ENCODE measurements at regions not wholly inside any gene's neighbourhood (a gene's known extent, or its start where the extent isn't known, plus 50 kb on each side); places are given as distances from the start of the nearest gene placed in this dataset.

GRCh38 chr12:98439981-98440581 is 75.3 kb upstream of the TMPO start:
- peak; percentile 87 for ATAC-seq

DNA sequence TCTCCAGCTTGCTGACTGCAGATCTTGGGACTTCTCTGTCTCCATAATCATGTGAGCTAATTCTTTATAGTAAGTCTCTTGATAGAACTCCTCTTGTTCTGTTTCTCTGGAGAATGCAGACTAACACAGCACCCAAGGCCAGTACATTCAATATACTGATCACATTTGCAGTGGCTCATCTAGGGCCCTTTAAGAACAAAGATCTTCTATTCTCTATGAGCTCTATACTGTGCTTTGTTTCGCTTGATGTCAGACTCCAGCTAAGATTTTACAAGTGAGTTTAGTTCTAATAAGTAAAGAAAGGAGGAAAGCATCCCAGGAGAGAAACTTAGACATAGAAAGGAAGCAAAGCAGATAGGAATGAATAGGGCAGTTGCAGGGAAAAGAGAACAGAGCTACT is 69.3 kb upstream of the TMPO start:
- no peak for ATAC-seq

GRCh38 chr12:98446682-98447081 is 68.7 kb upstream of the TMPO start:
- no peak for ATAC-seq

- no peak for ATAC-seq
These were observed 65.8 kb upstream of the TMPO start for GRCh38 chr12:98449584-98449983.

- no peak for ATAC-seq
These were observed 62.3 kb upstream of the TMPO start for GRCh38 chr12:98453070-98453469.

- no peak for ATAC-seq
These were observed 61.9 kb upstream of the TMPO start for GRCh38 chr12:98453492-98453891.

GRCh38 chr12:98456041-98456440 is 59.3 kb upstream of the TMPO start:
- no peak for ATAC-seq

DNA sequence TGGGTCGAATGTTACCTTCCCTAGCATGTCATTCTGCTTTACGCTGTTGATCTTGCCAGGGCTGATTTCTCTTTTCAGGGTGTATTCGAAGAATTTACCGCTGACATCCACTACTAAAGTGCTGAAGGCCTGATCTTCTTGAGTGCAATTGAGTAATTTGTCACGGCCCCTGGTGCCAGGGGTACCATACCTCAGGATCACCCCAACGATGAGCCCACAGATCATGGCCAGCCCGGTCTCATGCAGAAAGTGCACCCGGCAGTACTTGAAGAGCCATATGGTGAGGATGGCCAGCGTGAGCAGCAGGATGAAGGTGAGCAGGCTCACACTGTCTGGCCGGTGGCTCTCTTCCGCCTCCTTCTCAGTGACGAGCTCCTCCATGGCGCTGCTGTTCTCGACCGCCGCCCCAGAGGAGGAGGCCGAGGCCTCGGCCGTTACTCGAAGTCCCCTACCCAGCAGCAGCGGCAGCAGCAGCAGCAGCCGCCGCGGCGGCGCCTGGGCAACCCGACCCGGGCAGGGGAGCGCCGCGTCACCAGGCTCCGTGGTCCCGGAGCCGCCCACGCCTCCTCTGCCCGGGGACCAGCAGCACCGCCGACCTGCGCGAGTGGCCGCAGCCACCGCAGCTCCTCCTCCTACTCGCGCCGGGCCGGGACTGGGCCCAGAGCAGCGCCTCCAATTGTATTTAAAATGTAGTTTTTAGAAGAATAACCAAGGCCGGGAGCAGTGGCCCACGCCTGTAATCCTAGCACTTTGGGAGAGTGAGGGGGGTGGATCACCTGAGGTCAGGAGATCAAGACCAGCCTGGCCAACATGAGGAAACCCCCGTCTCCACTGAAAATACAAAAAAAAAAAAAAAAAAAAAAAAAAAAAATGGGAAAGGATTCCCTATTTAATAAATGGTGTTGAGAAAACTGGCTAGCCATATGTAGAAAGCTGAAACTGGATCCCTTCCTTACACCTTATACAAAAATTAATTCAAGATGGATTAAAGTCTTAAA is 58.5 kb upstream of the TMPO start:
- peak; percentile 48 for ATAC-seq

DNA sequence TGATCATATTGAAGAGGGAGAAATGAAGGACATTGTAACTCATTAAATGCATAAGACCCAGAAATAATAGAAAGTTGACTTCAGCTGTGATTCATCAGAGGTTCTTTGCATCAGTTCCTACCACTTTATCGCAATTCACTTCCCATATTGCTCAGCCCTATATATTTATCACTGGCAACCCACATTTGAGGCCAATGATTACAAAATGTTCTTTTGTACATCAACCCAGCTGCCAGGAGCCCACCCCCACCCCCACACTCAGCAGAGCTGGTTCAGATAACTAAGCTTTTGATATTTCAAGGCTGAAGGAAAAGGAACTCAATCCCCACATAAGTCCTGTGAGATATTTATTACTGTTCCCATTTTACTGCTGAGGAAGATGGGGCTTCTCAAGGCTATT is 51.2 kb upstream of the TMPO start:
- no peak for ATAC-seq

GRCh38 chr12:98465505-98465904 is 49.9 kb upstream of the TMPO start:
- ATAC-seq: no peak
